ENCODE measurements at regions not wholly inside any gene's neighbourhood (a gene's known extent, or its start where the extent isn't known, plus 50 kb on each side); places are given as distances from the start of the nearest gene placed in this dataset.
"Not testable (repeated sequence)": the region's sequence is repeated elsewhere in the genome, so short reads cannot be mapped to it uniquely, and the experiment has no call there.

DNA sequence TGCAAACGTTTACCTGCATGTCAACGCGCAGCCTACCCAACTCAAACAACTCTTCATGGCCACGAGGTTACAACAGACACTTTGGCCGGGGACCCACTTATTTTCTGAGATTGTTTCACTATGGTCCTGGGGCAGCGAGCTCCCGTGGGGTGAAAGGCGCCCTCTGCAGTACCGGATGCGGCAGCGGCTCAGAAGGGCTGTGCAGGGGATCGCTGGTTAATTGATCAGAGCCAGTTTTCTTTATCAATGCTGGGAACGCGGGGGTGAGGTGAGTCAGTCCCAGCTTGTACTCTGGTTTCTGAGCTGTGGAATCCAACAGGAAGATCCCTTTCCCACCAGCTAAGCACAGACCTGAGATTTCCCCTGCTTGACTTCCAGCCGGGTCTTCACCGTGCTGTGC, 366.5 kb upstream of the KLF6 start:
- Mint-ChIP-seq H3K27me3 (ENCODE audit: unreplicated experiment) (no peaks in the 10 kb centered on the region), H3K27ac (ENCODE audit: unreplicated experiment) (no peak overlapping the region), H3K9me3 (ENCODE audit: unreplicated experiment) (no peaks in the 10 kb centered on the region), H3K4me3 (ENCODE audit: unreplicated experiment) (no peak overlapping the region), H3K36me3 (ENCODE audit: unreplicated experiment) (no peaks in the 10 kb centered on the region), H3K4me1 (ENCODE audit: unreplicated experiment) (peaks cover 3% of the 10 kb centered on the region)
- TF ChIP-seq, protein P1, sequence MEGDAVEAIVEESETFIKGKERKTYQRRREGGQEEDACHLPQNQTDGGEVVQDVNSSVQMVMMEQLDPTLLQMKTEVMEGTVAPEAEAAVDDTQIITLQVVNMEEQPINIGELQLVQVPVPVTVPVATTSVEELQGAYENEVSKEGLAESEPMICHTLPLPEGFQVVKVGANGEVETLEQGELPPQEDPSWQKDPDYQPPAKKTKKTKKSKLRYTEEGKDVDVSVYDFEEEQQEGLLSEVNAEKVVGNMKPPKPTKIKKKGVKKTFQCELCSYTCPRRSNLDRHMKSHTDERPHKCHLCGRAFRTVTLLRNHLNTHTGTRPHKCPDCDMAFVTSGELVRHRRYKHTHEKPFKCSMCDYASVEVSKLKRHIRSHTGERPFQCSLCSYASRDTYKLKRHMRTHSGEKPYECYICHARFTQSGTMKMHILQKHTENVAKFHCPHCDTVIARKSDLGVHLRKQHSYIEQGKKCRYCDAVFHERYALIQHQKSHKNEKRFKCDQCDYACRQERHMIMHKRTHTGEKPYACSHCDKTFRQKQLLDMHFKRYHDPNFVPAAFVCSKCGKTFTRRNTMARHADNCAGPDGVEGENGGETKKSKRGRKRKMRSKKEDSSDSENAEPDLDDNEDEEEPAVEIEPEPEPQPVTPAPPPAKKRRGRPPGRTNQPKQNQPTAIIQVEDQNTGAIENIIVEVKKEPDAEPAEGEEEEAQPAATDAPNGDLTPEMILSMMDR (IDR thresholded peaks at IDR 0.05): no peak
- DNase-seq (ENCODE audit: extremely low spot score, unreplicated experiment): no peak

DNA sequence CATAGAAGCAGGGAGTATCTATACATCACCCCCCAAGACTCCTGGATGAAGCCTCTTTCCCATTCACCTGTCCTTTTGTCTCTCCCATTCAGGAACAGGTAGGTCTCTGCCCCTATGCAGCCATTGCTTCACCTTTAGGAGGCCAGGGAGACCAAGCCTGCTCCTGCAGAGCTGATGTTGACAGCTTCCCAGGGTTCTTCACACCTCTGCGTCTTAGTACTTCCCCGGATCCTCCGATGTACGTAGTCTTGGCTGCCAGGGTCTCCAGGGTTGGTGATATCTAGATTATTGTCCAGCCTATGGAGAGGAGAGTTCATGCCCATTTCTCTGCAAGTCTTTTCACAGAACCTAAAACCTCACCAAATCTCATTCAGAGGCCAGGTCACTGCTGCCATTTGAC, 365.7 kb upstream of the KLF6 start:
- H3K4me1 Mint-ChIP-seq (ENCODE audit: unreplicated experiment): peaks cover 5% of the 10 kb centered on the region
- no peaks in the 10 kb centered on the region for H3K9me3 Mint-ChIP-seq (ENCODE audit: unreplicated experiment)
- no peaks in the 10 kb centered on the region for H3K36me3 Mint-ChIP-seq (ENCODE audit: unreplicated experiment)
- no peak overlapping the region for H3K4me3 Mint-ChIP-seq (ENCODE audit: unreplicated experiment)
- no peak for DNase-seq (ENCODE audit: extremely low spot score, unreplicated experiment)
- no peak overlapping the region for H3K27ac Mint-ChIP-seq (ENCODE audit: unreplicated experiment)
- TF ChIP-seq, protein P1 (IDR thresholded peaks at IDR 0.05): no peak
- H3K27me3 Mint-ChIP-seq (ENCODE audit: unreplicated experiment): no peaks in the 10 kb centered on the region

DNA sequence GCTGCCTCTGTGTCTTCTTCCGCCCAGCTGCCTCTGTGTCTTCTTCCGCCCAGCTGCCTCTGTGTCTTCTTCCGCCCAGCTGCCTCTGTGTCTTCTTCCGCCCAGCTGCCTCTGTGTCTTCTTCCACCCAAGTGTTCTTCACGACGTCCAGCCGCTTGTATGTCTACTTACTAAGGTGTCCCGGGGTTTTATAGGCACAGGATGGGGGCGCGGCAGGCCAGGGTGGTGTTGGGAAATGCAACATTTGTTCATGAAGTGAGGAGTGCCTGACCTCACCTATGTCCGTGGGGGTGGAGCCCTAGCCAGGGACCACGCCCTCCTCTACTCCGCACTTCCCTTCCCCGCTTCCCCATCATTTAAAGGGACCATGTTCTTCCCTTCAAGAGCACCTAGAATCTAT, 364.5 kb upstream of the KLF6 start:
- peaks cover 10% of the 10 kb centered on the region for H3K4me1 Mint-ChIP-seq (ENCODE audit: unreplicated experiment)
- not testable (repeated sequence) for H3K4me3 Mint-ChIP-seq (ENCODE audit: unreplicated experiment); DNase-seq (ENCODE audit: extremely low spot score, unreplicated experiment); H3K27me3 Mint-ChIP-seq (ENCODE audit: unreplicated experiment); H3K27ac Mint-ChIP-seq (ENCODE audit: unreplicated experiment); H3K36me3 Mint-ChIP-seq (ENCODE audit: unreplicated experiment); H3K9me3 Mint-ChIP-seq (ENCODE audit: unreplicated experiment)

DNA sequence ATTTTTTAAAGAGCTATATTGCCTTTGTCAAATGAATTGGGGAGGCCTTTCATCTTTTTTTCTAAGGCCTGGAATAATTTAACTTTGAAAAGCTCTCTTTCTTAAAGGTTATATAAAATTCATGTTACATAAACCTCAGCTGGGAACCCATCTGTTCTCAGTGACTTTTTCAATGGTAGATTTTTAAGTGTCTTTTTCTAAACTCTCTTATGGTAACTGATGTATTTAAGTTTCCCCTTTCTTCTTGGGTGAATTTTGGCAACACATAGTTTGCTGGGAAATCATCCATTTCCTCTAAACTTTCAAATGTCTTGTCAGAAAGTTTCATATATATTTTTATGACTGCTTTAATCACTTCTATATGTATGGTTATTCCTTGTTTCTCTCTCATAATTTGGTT, 362.2 kb upstream of the KLF6 start:
- H3K27ac Mint-ChIP-seq (ENCODE audit: unreplicated experiment): no peak overlapping the region
- no peaks in the 10 kb centered on the region for H3K27me3 Mint-ChIP-seq (ENCODE audit: unreplicated experiment)
- H3K4me3 Mint-ChIP-seq (ENCODE audit: unreplicated experiment): no peak overlapping the region
- no peak for DNase-seq (ENCODE audit: extremely low spot score, unreplicated experiment)
- H3K36me3 Mint-ChIP-seq (ENCODE audit: unreplicated experiment): no peaks in the 10 kb centered on the region
- H3K9me3 Mint-ChIP-seq (ENCODE audit: unreplicated experiment): no peaks in the 10 kb centered on the region
- TF ChIP-seq, protein P1 (IDR thresholded peaks at IDR 0.05): no peak
- H3K4me1 Mint-ChIP-seq (ENCODE audit: unreplicated experiment): peaks cover 10% of the 10 kb centered on the region

DNA sequence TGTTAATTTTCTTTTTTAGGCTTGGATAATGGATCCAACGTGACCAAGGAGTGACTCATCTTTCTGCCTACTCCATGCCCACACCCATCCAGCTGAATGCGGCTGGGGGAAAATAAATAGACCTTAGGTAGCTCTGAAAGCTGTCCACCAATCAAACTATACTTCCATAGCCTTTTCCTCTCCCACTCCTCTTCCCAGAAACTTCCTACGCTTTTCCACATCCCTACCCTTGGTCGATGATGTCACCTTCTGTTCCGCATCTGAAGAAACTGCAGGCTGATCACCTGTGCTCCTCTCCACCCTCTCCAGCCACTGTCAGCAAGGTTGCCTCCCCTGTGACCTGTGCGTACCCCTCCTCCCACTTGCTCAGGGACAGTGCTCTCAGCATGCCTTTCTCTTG, 359.8 kb upstream of the KLF6 start:
- Mint-ChIP-seq H3K4me3 (ENCODE audit: unreplicated experiment) (no peak overlapping the region), H3K4me1 (ENCODE audit: unreplicated experiment) (peaks cover 10% of the 10 kb centered on the region), H3K27me3 (ENCODE audit: unreplicated experiment) (no peaks in the 10 kb centered on the region), H3K27ac (ENCODE audit: unreplicated experiment) (no peak overlapping the region), H3K9me3 (ENCODE audit: unreplicated experiment) (peaks cover 6% of the 10 kb centered on the region), H3K36me3 (ENCODE audit: unreplicated experiment) (peaks cover 3% of the 10 kb centered on the region)
- TF ChIP-seq, protein P1 (IDR thresholded peaks at IDR 0.05): no peak
- no peak for DNase-seq (ENCODE audit: extremely low spot score, unreplicated experiment)

- Mint-ChIP-seq H3K27me3 (ENCODE audit: unreplicated experiment) (no peaks in the 10 kb centered on the region), H3K36me3 (ENCODE audit: unreplicated experiment) (peaks cover 3% of the 10 kb centered on the region), H3K9me3 (ENCODE audit: unreplicated experiment) (peaks cover 10% of the 10 kb centered on the region), H3K4me3 (ENCODE audit: unreplicated experiment) (no peak overlapping the region), H3K27ac (ENCODE audit: unreplicated experiment) (no peak overlapping the region), H3K4me1 (ENCODE audit: unreplicated experiment) (peaks cover 8% of the 10 kb centered on the region)
- DNase-seq (ENCODE audit: extremely low spot score, unreplicated experiment): no peak
- TF ChIP-seq, protein P1 (IDR thresholded peaks at IDR 0.05): no peak
These were observed 356.5 kb upstream of the KLF6 start for GRCh38 chr10:4141471-4141870.

All from osteocyte (in vitro differentiated cells).